ENCODE measurements at regions not wholly inside any gene's neighbourhood (a gene's known extent, or its start where the extent isn't known, plus 50 kb on each side); places are given as distances from the start of the nearest gene placed in this dataset.
"Not testable (repeated sequence)": the region's sequence is repeated elsewhere in the genome, so short reads cannot be mapped to it uniquely, and the experiment has no call there.

- DNase-seq: no peak
These were observed 76.3 kb upstream of the IGLL5 start for GRCh38 chr22:22811016-22812009.

GRCh38 chr22:22812031-22812905, 75.3 kb upstream of the IGLL5 start:
- no peak for DNase-seq

GRCh38 chr22:22813126-22814075, 74.2 kb upstream of the IGLL5 start:
- no peak for DNase-seq

- no peak for DNase-seq
These were observed 72.8 kb upstream of the IGLL5 start for GRCh38 chr22:22814666-22815396.

- no peak for DNase-seq
These were observed 72.0 kb upstream of the IGLL5 start for GRCh38 chr22:22815397-22816170.

GRCh38 chr22:22816171-22816514, 71.5 kb upstream of the IGLL5 start:
- no peak for DNase-seq

- DNase-seq: no peak
These were observed 70.7 kb upstream of the IGLL5 start for GRCh38 chr22:22816766-22817410.

GRCh38 chr22:22817468-22818201, 70.0 kb upstream of the IGLL5 start:
- DNase-seq: no peak

- no peak for DNase-seq
These were observed 69.4 kb upstream of the IGLL5 start for GRCh38 chr22:22818202-22818538.

GRCh38 chr22:22818861-22819855, 68.5 kb upstream of the IGLL5 start:
- DNase-seq: no peak

- DNase-seq: no peak
These were observed 67.5 kb upstream of the IGLL5 start for GRCh38 chr22:22820076-22820475.

- DNase-seq: no peak
These were observed 67.0 kb upstream of the IGLL5 start for GRCh38 chr22:22820626-22821025.

GRCh38 chr22:22821340-22821739, 66.3 kb upstream of the IGLL5 start:
- DNase-seq: no peak

- DNase-seq: no peak
These were observed 65.5 kb upstream of the IGLL5 start for GRCh38 chr22:22822106-22822505.

- DNase-seq: not testable (repeated sequence)
These were observed 65.1 kb upstream of the IGLL5 start for GRCh38 chr22:22822553-22822952.

- no peak for DNase-seq
These were observed 64.3 kb upstream of the IGLL5 start for GRCh38 chr22:22823131-22823810.

- DNase-seq: no peak
These were observed 63.0 kb upstream of the IGLL5 start for GRCh38 chr22:22824340-22825212.

Measured in NCI-H226 (cell line).